A673 (cell line): ENCODE measurements at regions not wholly inside any gene's neighbourhood (a gene's known extent, or its start where the extent isn't known, plus 50 kb on each side); places are given as distances from the start of the nearest gene placed in this dataset.

Experiments
- BruUV-seq: library from RNA; stranded (reverse); fragments of 400-500 nt; replicated peaks from 2 replicates; lab custom pipeline; 2021; lab: Mats Ljungman, UMichigan
- CTCF ChIA-PET: fragments of 300-600 bp; sonication (Branson Sonifier 250); formaldehyde crosslinking; loops from one replicate; lab custom pipeline; 2022; ENCODE audit warnings: antibody characterized with exemption; lab: Charles Lee
- POLR2A ChIA-PET: fragments of 300-600 bp; sonication (Branson Sonifier 250); formaldehyde crosslinking; loops from one replicate; lab custom pipeline; 2022; ENCODE audit warnings: antibody characterized with exemption; ENCODE audit not compliant: low non-redundant PET; lab: Charles Lee
- DNase-seq: peaks from one replicate; pipeline ENCODE4 v3.0.0-alpha.2; 2015; ENCODE audit warnings: low spot score
- H3K27ac ChIP-seq: fragments of 200-600 bp; sonication (generic); 2 replicates; pipeline ENCODE4 v1.5.1; 2016; ENCODE audit warnings: mixed run types, low read depth, mild to moderate bottlenecking, mixed read lengths, antibody characterized with exemption, low read length; ENCODE audit not compliant: poor library complexity, severe bottlenecking
- H3K27me3 ChIP-seq: fragments of 200-600 bp; sonication (generic); replicated peaks from 2 replicates; pipeline ENCODE4 v1.6.1; 2017; ENCODE audit warnings: mixed run types, low read depth, mild to moderate bottlenecking, mixed read lengths, antibody characterized with exemption, low read length; ENCODE audit not compliant: insufficient read depth, poor library complexity
- H3K36me3 ChIP-seq: fragments of 200-600 bp; sonication (generic); 2 replicates; pipeline ENCODE4 v1.6.1; 2016; ENCODE audit warnings: mixed run types, mild to moderate bottlenecking, mixed read lengths, antibody characterized with exemption, low read length; ENCODE audit not compliant: insufficient read depth, poor library complexity, severe bottlenecking
- H3K4me1 ChIP-seq: fragments of 200-600 bp; sonication (generic); 2 replicates; pipeline ENCODE4 v1.6.1; 2017; ENCODE audit warnings: mixed run types, mild to moderate bottlenecking, mixed read lengths, antibody characterized with exemption, low read length; ENCODE audit not compliant: insufficient read depth, poor library complexity, severe bottlenecking
- H3K4me3 ChIP-seq: fragments of 200-600 bp; sonication (generic); 2 replicates; pipeline ENCODE4 v1.5.1; 2016; ENCODE audit warnings: low read depth, mixed run types, mild to moderate bottlenecking, mixed read lengths, low read length; ENCODE audit not compliant: poor library complexity, severe bottlenecking
- H3K9me3 ChIP-seq: fragments of 200-600 bp; sonication (generic); 2 replicates; pipeline ENCODE4 v1.6.1; 2016; ENCODE audit warnings: mixed run types, low read depth, mild to moderate bottlenecking, mixed read lengths, antibody characterized with exemption, low read length; ENCODE audit not compliant: poor library complexity, severe bottlenecking
- CTCF ChIP-seq: fragments of 300-800, 200-600 bp; sonication (generic); conservative IDR thresholded peaks from 2 replicates; pipeline ENCODE4 v1.5.1; 2017; ENCODE audit warnings: low read depth, mild to moderate bottlenecking, antibody characterized with exemption, low read length, moderate library complexity, mixed read lengths
- EZH2 ChIP-seq: fragments of 200-600 bp; sonication (generic); IDR thresholded peaks from 2 replicates; pipeline ENCODE4 v1.6.1; 2017; ENCODE audit warnings: borderline replicate concordance, low read depth, mild to moderate bottlenecking, mixed read lengths, antibody characterized with exemption, low read length; ENCODE audit not compliant: poor library complexity, severe bottlenecking
- intact Hi-C: fragments of 100-400 bp; cut with micrococcal nuclease; formaldehyde crosslinking; loops from one replicate; pipeline ENCODE4 v1.10.0; 2022; ENCODE audit not compliant: unreplicated experiment

GRCh38 chr22:48756146-48757111, 1071.2 kb downstream of the BRD1 start:
- ChIA-PET POLR2A (no interaction called here), CTCF (no interaction called here)
- intact Hi-C loops = no loop called here
- Histone ChIP-seq H3K27me3 (no peaks in the 10 kb centered on the region), H3K9me3 (no peaks in the 10 kb centered on the region), H3K4me3 (no peak overlapping the region), H3K27ac (no peak overlapping the region), H3K4me1 (no peaks in the 10 kb centered on the region), H3K36me3 (no peaks in the 10 kb centered on the region)
- no peak for DNase-seq
- TF ChIP-seq CTCF (no peak), EZH2 (no peak)
- no TSS peak for BruUV-seq

GRCh38 chr22:48755059-48755949, 1072.4 kb downstream of the BRD1 start:
- Histone ChIP-seq H3K27me3 (no peaks in the 10 kb centered on the region), H3K36me3 (no peaks in the 10 kb centered on the region), H3K27ac (no peak overlapping the region), H3K4me3 (no peak overlapping the region), H3K9me3 (no peaks in the 10 kb centered on the region), H3K4me1 (no peaks in the 10 kb centered on the region)
- intact Hi-C loops = no loop called here
- no TSS peak for BruUV-seq
- no peak for DNase-seq
- TF ChIP-seq CTCF (no peak), EZH2 (no peak)
- POLR2A ChIA-PET = no interaction called here
- CTCF ChIA-PET = no interaction called here

GRCh38 chr22:48754611-48755058, 1073.0 kb downstream of the BRD1 start:
- BruUV-seq = no TSS peak
- no peak for TF ChIP-seq EZH2
- TF ChIP-seq CTCF = no peak
- Histone ChIP-seq H3K36me3 (no peaks in the 10 kb centered on the region), H3K27ac (no peak overlapping the region), H3K4me1 (no peaks in the 10 kb centered on the region), H3K4me3 (no peak overlapping the region), H3K9me3 (no peaks in the 10 kb centered on the region), H3K27me3 (no peaks in the 10 kb centered on the region)
- intact Hi-C loops = no loop called here
- POLR2A ChIA-PET = no interaction called here
- no peak for DNase-seq
- CTCF ChIA-PET = no interaction called here
